Mesothelial cell of epicardium (in vitro differentiated cells): ENCODE measurements at regions not wholly inside any gene's neighbourhood (a gene's known extent, or its start where the extent isn't known, plus 50 kb on each side); places are given as distances from the start of the nearest gene placed in this dataset.

Experiments used
- DNase-seq, 2 experiments: peaks; one replicate each; pipeline ENCODE4 v3.0.0; 2021; ENCODE audit warnings: low spot score in 2 of 2; ENCODE audit not compliant: unreplicated experiment in 2 of 2
- H3K27ac Mint-ChIP-seq: 2 replicates; pipeline ENCODE4 v1.8.0; 2021; ENCODE audit warnings: mixed read lengths
- H3K27me3 Mint-ChIP-seq: 2 replicates; pipeline ENCODE4 v1.8.0; 2021; ENCODE audit warnings: low read depth, mixed read lengths
- H3K36me3 Mint-ChIP-seq: 2 replicates; pipeline ENCODE4 v1.8.0; 2021; ENCODE audit warnings: mixed read lengths
- H3K4me1 Mint-ChIP-seq: 2 replicates; pipeline ENCODE4 v1.8.0; 2021; ENCODE audit warnings: mixed read lengths
- H3K4me3 Mint-ChIP-seq: 2 replicates; pipeline ENCODE4 v1.8.0; 2021; ENCODE audit warnings: mild to moderate bottlenecking, moderate library complexity, mixed read lengths
- H3K9me3 Mint-ChIP-seq: 2 replicates; pipeline ENCODE4 v1.8.0; 2021; ENCODE audit warnings: mixed read lengths
- TF ChIP-seq, protein P1 (sequence below): fragments of 200-600 bp; sonication (generic); IDR thresholded peaks from one replicate; pipeline ENCODE4 v1.5.0; 2021; ENCODE audit warnings: antibody characterized with exemption; ENCODE audit not compliant: unreplicated experiment

DNA sequence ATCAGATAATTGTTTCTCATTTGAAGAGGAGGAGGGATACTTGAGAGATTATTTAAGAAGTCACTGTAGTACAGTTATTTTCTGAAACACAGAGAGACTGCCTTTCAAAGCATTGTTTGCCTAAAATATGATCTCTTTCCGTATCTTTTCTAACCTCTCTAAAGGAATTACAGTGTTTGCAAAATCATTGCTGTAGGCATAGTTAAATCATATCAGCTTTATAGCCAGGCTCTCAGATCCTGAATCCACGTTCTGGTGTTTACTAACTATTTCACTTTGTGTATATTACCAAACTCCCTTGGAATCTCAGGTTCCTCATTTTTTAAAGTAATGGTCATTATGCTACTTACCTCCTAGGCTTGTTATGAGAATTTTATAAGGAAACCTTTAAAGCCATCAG lies 1151.6 kb upstream of the CDH9 start:
- TF ChIP-seq, protein P1, sequence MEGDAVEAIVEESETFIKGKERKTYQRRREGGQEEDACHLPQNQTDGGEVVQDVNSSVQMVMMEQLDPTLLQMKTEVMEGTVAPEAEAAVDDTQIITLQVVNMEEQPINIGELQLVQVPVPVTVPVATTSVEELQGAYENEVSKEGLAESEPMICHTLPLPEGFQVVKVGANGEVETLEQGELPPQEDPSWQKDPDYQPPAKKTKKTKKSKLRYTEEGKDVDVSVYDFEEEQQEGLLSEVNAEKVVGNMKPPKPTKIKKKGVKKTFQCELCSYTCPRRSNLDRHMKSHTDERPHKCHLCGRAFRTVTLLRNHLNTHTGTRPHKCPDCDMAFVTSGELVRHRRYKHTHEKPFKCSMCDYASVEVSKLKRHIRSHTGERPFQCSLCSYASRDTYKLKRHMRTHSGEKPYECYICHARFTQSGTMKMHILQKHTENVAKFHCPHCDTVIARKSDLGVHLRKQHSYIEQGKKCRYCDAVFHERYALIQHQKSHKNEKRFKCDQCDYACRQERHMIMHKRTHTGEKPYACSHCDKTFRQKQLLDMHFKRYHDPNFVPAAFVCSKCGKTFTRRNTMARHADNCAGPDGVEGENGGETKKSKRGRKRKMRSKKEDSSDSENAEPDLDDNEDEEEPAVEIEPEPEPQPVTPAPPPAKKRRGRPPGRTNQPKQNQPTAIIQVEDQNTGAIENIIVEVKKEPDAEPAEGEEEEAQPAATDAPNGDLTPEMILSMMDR, result no peak
- peak overlapping the region; percentile 83 for H3K27ac Mint-ChIP-seq
- DNase-seq, result no peak
- no peak overlapping the region for H3K4me3 Mint-ChIP-seq
- H3K4me1 Mint-ChIP-seq, result peaks cover 12% of the 10 kb centered on the region
- no peaks in the 10 kb centered on the region for H3K27me3 Mint-ChIP-seq
- no peaks in the 10 kb centered on the region for H3K9me3 Mint-ChIP-seq
- H3K36me3 Mint-ChIP-seq, result no peaks in the 10 kb centered on the region

DNA sequence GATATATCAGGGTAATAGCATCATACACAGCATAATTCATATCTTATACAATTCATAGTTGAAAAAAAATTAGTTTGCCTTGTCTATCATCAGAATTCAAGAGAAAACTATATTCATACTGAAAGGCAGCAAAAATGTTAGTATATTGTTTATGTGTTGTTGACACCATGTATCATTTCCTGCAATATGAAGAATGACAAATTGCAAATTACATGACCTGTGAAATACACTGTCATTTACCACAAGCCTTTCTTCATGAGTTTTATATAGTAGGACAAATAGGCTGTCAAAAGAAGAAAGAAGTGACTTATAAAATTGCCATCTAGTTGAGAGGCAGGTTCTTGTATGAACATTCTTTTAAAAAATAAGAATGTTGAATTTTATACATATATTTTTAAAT lies 1136.3 kb upstream of the CDH9 start:
- no peak for DNase-seq
- TF ChIP-seq, protein P1, result no peak
- H3K9me3 Mint-ChIP-seq, result peaks cover 33% of the 10 kb centered on the region
- peaks cover 9% of the 10 kb centered on the region for H3K4me1 Mint-ChIP-seq
- H3K36me3 Mint-ChIP-seq, result peaks cover 3% of the 10 kb centered on the region
- H3K27ac Mint-ChIP-seq, result no peak overlapping the region
- H3K27me3 Mint-ChIP-seq, result no peaks in the 10 kb centered on the region
- no peak overlapping the region for H3K4me3 Mint-ChIP-seq

DNA sequence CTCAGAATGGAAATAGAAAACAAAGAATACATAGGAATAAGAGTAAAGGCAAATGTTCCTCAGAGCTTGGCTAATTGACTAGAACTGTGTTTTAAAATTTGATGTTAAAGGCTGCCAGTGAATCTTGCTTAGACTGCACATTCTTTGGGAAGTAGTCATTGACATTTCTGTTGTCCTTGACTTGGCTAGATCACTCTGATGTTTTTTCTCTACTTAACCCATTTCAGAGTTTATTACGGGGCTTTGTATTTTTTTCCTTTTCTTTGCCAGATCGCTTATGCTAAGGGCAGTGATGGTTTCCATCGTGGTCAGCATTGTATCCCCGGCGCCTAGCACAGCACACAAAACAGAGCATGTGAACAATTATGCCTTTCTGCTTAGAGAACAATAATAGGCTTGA lies 1126.7 kb upstream of the CDH9 start:
- Mint-ChIP-seq H3K27me3 (no peaks in the 10 kb centered on the region), H3K9me3 (peaks cover 6% of the 10 kb centered on the region), H3K27ac (peak overlapping the region; percentile 81), H3K4me1 (peaks cover 28% of the 10 kb centered on the region), H3K36me3 (peaks cover 3% of the 10 kb centered on the region), H3K4me3 (no peak overlapping the region)
- TF ChIP-seq, protein P1, result no peak
- DNase-seq, result no peak

DNA sequence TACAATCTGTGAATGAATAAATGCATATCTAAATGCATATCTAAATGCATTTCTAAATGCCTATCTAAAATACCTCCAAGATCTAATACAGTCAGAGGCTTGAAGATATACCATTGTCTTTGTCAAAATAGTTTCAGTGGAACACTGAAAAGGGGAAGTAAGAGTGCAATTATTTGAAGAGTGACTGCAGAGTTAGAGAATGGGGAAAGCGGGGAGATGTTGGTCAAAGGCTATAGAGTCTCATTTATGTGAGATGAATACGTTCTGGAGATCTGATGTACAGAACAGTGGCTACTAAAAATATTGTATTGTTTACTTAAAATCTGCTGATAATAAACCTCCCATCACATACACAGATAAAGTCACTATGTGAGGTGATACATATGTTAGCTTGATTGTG lies 1126.2 kb upstream of the CDH9 start:
- no peak overlapping the region for H3K4me3 Mint-ChIP-seq
- H3K4me1 Mint-ChIP-seq, result peaks cover 28% of the 10 kb centered on the region
- TF ChIP-seq, protein P1, result no peak
- no peaks in the 10 kb centered on the region for H3K36me3 Mint-ChIP-seq
- no peaks in the 10 kb centered on the region for H3K27me3 Mint-ChIP-seq
- H3K27ac Mint-ChIP-seq, result peak overlapping the region; percentile 74
- peaks cover 3% of the 10 kb centered on the region for H3K9me3 Mint-ChIP-seq
- no peak for DNase-seq

DNA sequence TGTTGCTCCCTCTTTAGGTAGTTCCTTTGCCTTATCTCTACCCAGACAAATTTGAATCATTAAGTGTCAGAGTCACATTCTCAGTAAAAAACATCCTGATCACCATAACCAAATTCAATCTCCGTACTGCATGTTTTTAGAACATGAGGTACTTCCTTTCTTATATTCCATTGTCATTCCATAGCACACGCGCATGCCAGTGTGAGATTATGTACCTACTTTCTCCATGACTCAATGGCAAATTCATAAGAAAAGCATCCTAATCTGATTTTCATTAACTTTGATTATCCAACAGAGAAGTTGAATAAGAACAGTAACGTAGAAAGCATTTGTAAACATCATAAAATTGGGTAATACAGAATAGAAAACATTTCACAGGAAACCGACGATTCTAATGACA lies 1118.6 kb upstream of the CDH9 start:
- TF ChIP-seq, protein P1, result no peak
- no peaks in the 10 kb centered on the region for H3K36me3 Mint-ChIP-seq
- H3K27me3 Mint-ChIP-seq, result no peaks in the 10 kb centered on the region
- no peak for DNase-seq
- no peak overlapping the region for H3K4me3 Mint-ChIP-seq
- peaks cover 7% of the 10 kb centered on the region for H3K4me1 Mint-ChIP-seq
- no peaks in the 10 kb centered on the region for H3K9me3 Mint-ChIP-seq
- H3K27ac Mint-ChIP-seq, result no peak overlapping the region

DNA sequence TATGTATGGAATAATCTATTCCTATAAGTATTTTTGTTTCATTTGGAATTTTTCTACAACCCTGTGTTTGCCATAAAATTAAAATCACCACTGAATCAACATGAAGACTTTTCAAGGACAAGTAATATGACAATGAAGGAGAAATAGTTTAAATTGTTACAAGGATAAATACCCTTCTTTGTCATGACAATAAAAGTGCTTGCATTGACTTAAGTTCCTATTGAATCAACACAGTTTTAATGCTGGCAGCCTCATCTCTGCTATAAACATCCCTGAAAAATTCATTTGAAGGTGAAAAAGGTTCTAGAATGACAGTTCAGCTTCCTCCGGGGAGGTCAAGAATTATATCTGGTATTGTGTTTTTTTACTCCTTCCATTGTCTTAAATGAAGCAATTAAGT lies 1105.1 kb upstream of the CDH9 start:
- Mint-ChIP-seq H3K27me3 (no peaks in the 10 kb centered on the region), H3K4me3 (no peak overlapping the region), H3K9me3 (peaks cover 9% of the 10 kb centered on the region), H3K4me1 (no peaks in the 10 kb centered on the region), H3K36me3 (no peaks in the 10 kb centered on the region), H3K27ac (no peak overlapping the region)
- no peak for DNase-seq
- TF ChIP-seq, protein P1, result no peak
